Activated CD4-positive, alpha-beta T cell treated with anti-CD3 and anti-CD28 coated beads for 36 hours (primary cell): ENCODE measurements at regions not wholly inside any gene's neighbourhood (a gene's known extent, or its start where the extent isn't known, plus 50 kb on each side); places are given as distances from the start of the nearest gene placed in this dataset.

Experiments used
- ATAC-seq: fragments of 200-7000 bp; cut with Tn5 transposase; one replicate; pipeline ENCODE4 v1.10.0; 2021; ENCODE audit warnings: mild to moderate bottlenecking, moderate library complexity
- CTCF ChIA-PET: fragments of 350-600 bp; sonication (Branson Sonifier 250); formaldehyde crosslinking; loops from one replicate; lab custom pipeline; 2021; ENCODE audit warnings: antibody characterized with exemption; lab: Charles Lee
- POLR2A ChIA-PET: fragments of 350-600 bp; sonication (Branson Sonifier 250); formaldehyde crosslinking; loops from one replicate; lab custom pipeline; 2021; ENCODE audit warnings: antibody characterized with exemption, inconsistent platforms; lab: Charles Lee
- DNase-seq: peaks from one replicate; pipeline ENCODE4 v3.0.0-alpha.2; 2020
- H3K27ac Mint-ChIP-seq: one replicate; pipeline ENCODE4 v1.8.0; 2021; ENCODE audit warnings: mixed read lengths
- H3K27me3 Mint-ChIP-seq: one replicate; pipeline ENCODE4 v1.8.0; 2021; ENCODE audit warnings: mixed read lengths
- H3K36me3 Mint-ChIP-seq: one replicate; pipeline ENCODE4 v1.8.0; 2021; ENCODE audit warnings: low read depth, mixed read lengths
- H3K4me1 Mint-ChIP-seq: one replicate; pipeline ENCODE4 v1.8.0; 2021; ENCODE audit warnings: mixed read lengths
- H3K4me3 Mint-ChIP-seq: one replicate; pipeline ENCODE4 v1.8.0; 2021; ENCODE audit warnings: mild to moderate bottlenecking, moderate library complexity, mixed read lengths
- H3K9me3 Mint-ChIP-seq: one replicate; pipeline ENCODE4 v1.8.0; 2021; ENCODE audit warnings: low read depth, mixed read lengths
- intact Hi-C, 2 experiments: fragments of 100-400 bp; cut with DNase I in 1 of 2; cut with micrococcal nuclease in 1 of 2; formaldehyde crosslinking; loops; one replicate each; pipeline versions ENCODE4 v1.14.2 to v1.15.1; 2022 to 2024; cut with DNase I, micrococcal nuclease

- CTCF ChIA-PET: interaction anchor here (1.3 to 1.6 kb wide), 2 partner anchors 12 to 14 kb away, joined by 3 to 4 read pairs; no protein-coding TSS in a partner anchor
- H3K27me3 Mint-ChIP-seq: peaks cover 5% of the 10 kb centered on the region
These were observed 127.4 kb downstream of the WT1 start for GRCh38 chr11:32307913-32308312.

GRCh38 chr11:32309530-32310213, 125.7 kb downstream of the WT1 start:
- CTCF ChIA-PET: interaction anchor here (1.6 kb wide), 1 partner anchor 12 kb away, joined by 3 read pairs; no protein-coding TSS in a partner anchor
- no peak for DNase-seq
- peaks cover 3% of the 10 kb centered on the region for H3K4me1 Mint-ChIP-seq
- POLR2A ChIA-PET: interaction anchor here (0.5 kb wide), 1 partner anchor 248 kb away, joined by 3 read pairs; no protein-coding TSS in a partner anchor
- H3K4me3 Mint-ChIP-seq: no peak overlapping the region
- no peaks in the 10 kb centered on the region for H3K9me3 Mint-ChIP-seq
- H3K27me3 Mint-ChIP-seq: peaks cover 5% of the 10 kb centered on the region
- H3K36me3 Mint-ChIP-seq: no peaks in the 10 kb centered on the region
- no peak for ATAC-seq
- H3K27ac Mint-ChIP-seq: no peak overlapping the region
- intact Hi-C loops: no loop called here

More at GRCh38 chr11:32307913-32308312, 127.4 kb downstream of the WT1 start:
- intact Hi-C loops: no loop called here
- Mint-ChIP-seq H3K4me1 (peaks cover 2% of the 10 kb centered on the region), H3K4me3 (no peak overlapping the region), H3K9me3 (no peaks in the 10 kb centered on the region), H3K27ac (no peak overlapping the region), H3K36me3 (no peaks in the 10 kb centered on the region)
- no peak for DNase-seq
- no peak for ATAC-seq
- POLR2A ChIA-PET: no interaction called here

GRCh38 chr11:32310214-32310601, 125.1 kb downstream of the WT1 start:
- Mint-ChIP-seq H3K27me3 (peaks cover 5% of the 10 kb centered on the region), H3K4me3 (no peak overlapping the region), H3K36me3 (no peaks in the 10 kb centered on the region), H3K4me1 (peaks cover 3% of the 10 kb centered on the region), H3K9me3 (no peaks in the 10 kb centered on the region), H3K27ac (no peak overlapping the region)
- ChIA-PET CTCF (interaction anchor here (1.6 kb wide), 1 partner anchor 13 kb away, joined by 3 read pairs; no protein-coding TSS in a partner anchor), POLR2A (no interaction called here)
- DNase-seq (no peak), ATAC-seq (no peak)
- intact Hi-C loops: no loop called here

- Mint-ChIP-seq H3K4me3 (no peak overlapping the region), H3K9me3 (no peaks in the 10 kb centered on the region)
- intact Hi-C loops: no loop called here
These were observed 123.8 kb downstream of the WT1 start for GRCh38 chr11:32311346-32312065.

GRCh38 chr11:32312206-32312817, 123.0 kb downstream of the WT1 start:
- Mint-ChIP-seq H3K27me3 (peaks cover 5% of the 10 kb centered on the region), H3K27ac (no peak overlapping the region), H3K4me3 (no peak overlapping the region), H3K36me3 (no peaks in the 10 kb centered on the region), H3K9me3 (no peaks in the 10 kb centered on the region), H3K4me1 (peaks cover 5% of the 10 kb centered on the region)
- intact Hi-C loops: no loop called here
- POLR2A ChIA-PET: no interaction called here
- CTCF ChIA-PET: interaction anchor here (1.0 to 2.3 kb wide), 5 partner anchors 8 to 15 kb away, joined by 3 to 7 read pairs (median 4); no protein-coding TSS in a partner anchor
- no peak for ATAC-seq
- DNase-seq: no peak

More at GRCh38 chr11:32311346-32312065, 123.8 kb downstream of the WT1 start:
- Mint-ChIP-seq H3K27ac (no peak overlapping the region), H3K4me1 (peaks cover 3% of the 10 kb centered on the region), H3K36me3 (no peaks in the 10 kb centered on the region), H3K27me3 (peaks cover 5% of the 10 kb centered on the region)
- DNase-seq (no peak), ATAC-seq (no peak)
- ChIA-PET POLR2A (no interaction called here), CTCF (interaction anchor here (0.6 to 2.3 kb wide), 3 partner anchors 12 to 98 kb away, joined by 3 to 7 read pairs (median 4); no protein-coding TSS in a partner anchor)

- H3K9me3 Mint-ChIP-seq: no peaks in the 10 kb centered on the region
- peaks cover 8% of the 10 kb centered on the region for H3K4me1 Mint-ChIP-seq
- no peak overlapping the region for H3K27ac Mint-ChIP-seq
- no peaks in the 10 kb centered on the region for H3K36me3 Mint-ChIP-seq
- peaks cover 5% of the 10 kb centered on the region for H3K27me3 Mint-ChIP-seq
- no peak overlapping the region for H3K4me3 Mint-ChIP-seq
- POLR2A ChIA-PET: no interaction called here
- intact Hi-C loops: no loop called here
- DNase-seq (peak; percentile 67), ATAC-seq (peak; percentile 94)
- CTCF ChIA-PET: interaction anchor here (1.0 to 2.3 kb wide), 4 partner anchors 8 to 15 kb away, joined by 3 to 7 read pairs (median 5); no protein-coding TSS in a partner anchor
These were observed 122.4 kb downstream of the WT1 start for GRCh38 chr11:32312865-32313403.

GRCh38 chr11:32313477-32313876, 121.9 kb downstream of the WT1 start:
- CTCF ChIA-PET: interaction anchor here (1.1 to 2.3 kb wide), 3 partner anchors 9 to 16 kb away, joined by 4 to 7 read pairs (median 6); no protein-coding TSS in a partner anchor
- intact Hi-C loops: no loop called here
- no peak overlapping the region for H3K27ac Mint-ChIP-seq
- H3K27me3 Mint-ChIP-seq: peaks cover 5% of the 10 kb centered on the region
- no peaks in the 10 kb centered on the region for H3K36me3 Mint-ChIP-seq
- no peaks in the 10 kb centered on the region for H3K9me3 Mint-ChIP-seq
- no peak overlapping the region for H3K4me3 Mint-ChIP-seq
- no peak for ATAC-seq
- no peak for DNase-seq
- H3K4me1 Mint-ChIP-seq: peaks cover 9% of the 10 kb centered on the region
- POLR2A ChIA-PET: no interaction called here

- CTCF ChIA-PET: interaction anchor here (0.5 to 1.5 kb wide), 3 partner anchors 9 to 550 kb away, joined by 3 to 5 read pairs (median 3); no protein-coding TSS in a partner anchor
- DNase-seq: no peak
- Mint-ChIP-seq H3K27me3 (peaks cover 7% of the 10 kb centered on the region), H3K4me1 (peaks cover 9% of the 10 kb centered on the region), H3K27ac (no peak overlapping the region), H3K9me3 (no peaks in the 10 kb centered on the region), H3K36me3 (no peaks in the 10 kb centered on the region), H3K4me3 (no peak overlapping the region)
- intact Hi-C loops: no loop called here
- POLR2A ChIA-PET: no interaction called here
- ATAC-seq: no peak
These were observed 120.2 kb downstream of the WT1 start for GRCh38 chr11:32315121-32315520.

- H3K9me3 Mint-ChIP-seq: no peaks in the 10 kb centered on the region
These were observed 119.1 kb downstream of the WT1 start for GRCh38 chr11:32316232-32316631.

GRCh38 chr11:32316858-32317642, 118.3 kb downstream of the WT1 start:
- CTCF ChIA-PET: interaction anchor here (0.6 kb wide), 1 partner anchor 664 kb away, joined by 3 read pairs; no protein-coding TSS in a partner anchor
- intact Hi-C loops: no loop called here
- POLR2A ChIA-PET: no interaction called here

More at GRCh38 chr11:32316232-32316631, 119.1 kb downstream of the WT1 start:
- Mint-ChIP-seq H3K36me3 (no peaks in the 10 kb centered on the region), H3K4me3 (no peak overlapping the region), H3K27ac (no peak overlapping the region), H3K27me3 (peaks cover 9% of the 10 kb centered on the region), H3K4me1 (peaks cover 9% of the 10 kb centered on the region)
- ChIA-PET CTCF (no interaction called here), POLR2A (no interaction called here)
- ATAC-seq: no peak
- intact Hi-C loops: no loop called here
- DNase-seq: no peak

More at GRCh38 chr11:32316858-32317642, 118.3 kb downstream of the WT1 start:
- ATAC-seq: peak; percentile 20
- Mint-ChIP-seq H3K4me1 (peaks cover 9% of the 10 kb centered on the region), H3K27me3 (peaks cover 11% of the 10 kb centered on the region), H3K4me3 (no peak overlapping the region), H3K9me3 (no peaks in the 10 kb centered on the region), H3K36me3 (no peaks in the 10 kb centered on the region), H3K27ac (no peak overlapping the region)
- no peak for DNase-seq
